ENCODE measurements at regions not wholly inside any gene's neighbourhood (a gene's known extent, or its start where the extent isn't known, plus 50 kb on each side); places are given as distances from the start of the nearest gene placed in this dataset.

- TF ChIP-seq POLR2A (IDR thresholded peaks at IDR 0.05) (no peak), CTCF (IDR thresholded peaks at IDR 0.05) (no peak)
Observed at GRCh38 chr3:34175636-34176176, 377.3 kb downstream of the PDCD6IP start.

All from lower leg skin (tissue), 3 donors.